Stimulated activated memory B cell treated with anti-CD40 and anti-IgM and Interleukin-4, amounts not matched to agents 10 μg/mL and 1 μg/mL and 100 μg/mL, for 72 hours (primary cell): ENCODE measurements at regions not wholly inside any gene's neighbourhood (a gene's known extent, or its start where the extent isn't known, plus 50 kb on each side); places are given as distances from the start of the nearest gene placed in this dataset.
"Not testable (repeated sequence)": the region's sequence is repeated elsewhere in the genome, so short reads cannot be mapped to it uniquely, and the experiment has no call there.

Source experiments
- ATAC-seq: fragments of 150-1000 bp; cut with Tn5 transposase; 2 replicates; pipeline ENCODE4 v1.10.0; 2021
- H3K27ac Mint-ChIP-seq: one replicate; pipeline ENCODE4 v1.8.0; 2022; ENCODE audit warnings: mild to moderate bottlenecking, mixed read lengths
- H3K27me3 Mint-ChIP-seq: one replicate; pipeline ENCODE4 v1.8.0; 2022; ENCODE audit warnings: mixed read lengths
- H3K36me3 Mint-ChIP-seq: one replicate; pipeline ENCODE4 v1.8.0; 2022; ENCODE audit warnings: mixed read lengths
- H3K4me1 Mint-ChIP-seq: one replicate; pipeline ENCODE4 v1.8.0; 2022; ENCODE audit warnings: mixed read lengths
- H3K4me3 Mint-ChIP-seq: one replicate; pipeline ENCODE4 v1.8.0; 2022; ENCODE audit warnings: mild to moderate bottlenecking, moderate library complexity, mixed read lengths
- H3K9me3 Mint-ChIP-seq: one replicate; pipeline ENCODE4 v1.8.0; 2022; ENCODE audit warnings: mixed read lengths

DNA sequence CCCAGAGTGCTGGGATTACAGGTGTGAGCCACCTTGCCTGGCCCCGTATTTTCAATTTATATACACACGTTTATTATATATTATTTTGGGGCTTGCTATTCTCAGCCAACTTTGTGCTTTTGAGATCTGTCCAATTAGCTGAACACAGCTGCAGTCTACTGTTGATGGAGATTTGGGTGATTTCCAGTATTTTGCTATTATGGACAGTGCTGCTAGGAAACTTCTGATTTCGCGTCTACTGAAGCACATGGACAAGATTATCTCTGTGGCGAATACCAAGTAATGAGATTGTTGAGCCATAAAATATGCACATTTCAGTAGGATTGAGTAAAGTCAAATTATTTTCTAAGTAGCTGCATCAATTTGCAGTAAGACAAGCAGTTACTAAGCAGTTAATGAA is 1731.2 kb upstream of the CDH6 start:
- Mint-ChIP-seq H3K4me3 (no peak overlapping the region), H3K4me1 (no peaks in the 10 kb centered on the region), H3K27ac (no peak overlapping the region), H3K27me3 (no peaks in the 10 kb centered on the region), H3K36me3 (no peaks in the 10 kb centered on the region), H3K9me3 (no peaks in the 10 kb centered on the region)
- no peak for ATAC-seq

DNA sequence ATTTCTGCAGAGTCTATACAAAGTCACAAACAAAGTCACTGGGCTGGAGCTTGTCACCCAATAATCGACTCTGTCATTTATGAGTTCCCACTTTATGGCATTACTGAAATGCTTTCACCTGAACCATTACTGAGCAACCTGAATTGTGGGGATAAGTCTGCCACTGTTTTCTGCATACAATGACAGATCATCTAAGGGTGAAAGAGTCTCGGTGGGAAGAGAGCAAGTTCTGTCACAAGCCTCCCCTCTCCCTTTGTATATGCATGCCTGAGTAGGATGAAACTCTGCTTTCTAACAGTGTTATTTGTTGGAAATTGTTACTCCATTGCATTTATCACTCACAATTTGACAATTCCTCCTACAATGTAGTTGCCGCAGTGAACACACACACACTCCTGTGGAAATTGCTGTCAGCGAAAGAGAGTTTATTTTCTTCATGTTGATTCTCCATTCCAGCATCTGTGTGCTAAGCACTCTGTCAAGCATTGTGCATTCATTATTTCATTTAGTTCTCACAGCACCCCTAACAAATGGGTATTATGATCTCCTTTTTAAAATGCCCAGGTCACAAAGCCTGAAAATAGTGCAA is 1732.4 kb upstream of the CDH6 start:
- H3K4me3 Mint-ChIP-seq = no peak overlapping the region

DNA sequence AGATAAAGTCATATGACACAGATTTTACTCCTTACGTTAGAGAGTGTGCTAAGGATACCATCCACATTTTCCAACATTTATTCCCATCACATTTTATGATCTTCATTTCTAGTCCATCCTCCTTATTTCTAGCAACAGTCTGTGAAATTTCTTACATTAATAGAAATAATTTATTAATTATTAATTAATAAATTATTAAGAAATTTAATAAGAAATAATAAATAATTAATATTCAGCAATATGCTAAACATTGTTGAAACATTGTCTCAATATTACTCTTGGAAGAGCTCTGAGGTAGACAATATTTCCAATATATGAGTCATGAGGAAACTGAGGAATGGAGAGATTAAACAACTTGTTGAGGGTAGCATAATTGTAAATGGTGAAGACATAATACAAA is 1742.5 kb upstream of the CDH6 start:
- H3K27me3 Mint-ChIP-seq, H3K4me3 Mint-ChIP-seq, H3K4me1 Mint-ChIP-seq, H3K27ac Mint-ChIP-seq, H3K36me3 Mint-ChIP-seq, ATAC-seq, H3K9me3 Mint-ChIP-seq: not testable (repeated sequence)

More for the DNA sequence above, 1732.4 kb upstream of the CDH6 start:
- H3K4me1 Mint-ChIP-seq = no peaks in the 10 kb centered on the region
- H3K9me3 Mint-ChIP-seq = no peaks in the 10 kb centered on the region
- H3K36me3 Mint-ChIP-seq = no peaks in the 10 kb centered on the region
- no peak for ATAC-seq
- H3K27me3 Mint-ChIP-seq = no peaks in the 10 kb centered on the region
- no peak overlapping the region for H3K27ac Mint-ChIP-seq

DNA sequence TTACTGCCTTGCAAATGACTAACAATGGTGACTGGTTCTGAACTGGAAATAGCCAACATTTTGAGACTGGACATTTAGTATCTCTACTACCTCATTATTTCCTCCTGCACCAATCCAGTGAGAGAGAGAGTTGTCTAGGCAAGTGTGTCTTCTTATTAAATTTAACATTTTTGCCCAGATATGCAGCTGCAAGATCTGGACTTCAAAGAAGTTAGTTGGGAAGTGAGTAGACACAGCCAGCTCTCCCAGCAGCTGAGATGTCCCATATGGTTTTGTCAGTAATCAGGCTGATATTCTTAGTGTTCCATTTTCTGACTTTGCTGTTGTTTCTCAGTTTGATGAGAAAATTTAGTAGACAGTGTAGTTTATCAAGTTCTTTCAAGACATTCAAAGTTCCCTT is 1778.8 kb upstream of the CDH6 start:
- no peak overlapping the region for H3K4me3 Mint-ChIP-seq
- no peaks in the 10 kb centered on the region for H3K4me1 Mint-ChIP-seq
- H3K27ac Mint-ChIP-seq = no peak overlapping the region
- H3K36me3 Mint-ChIP-seq = no peaks in the 10 kb centered on the region
- H3K9me3 Mint-ChIP-seq = no peaks in the 10 kb centered on the region
- ATAC-seq = no peak
- no peaks in the 10 kb centered on the region for H3K27me3 Mint-ChIP-seq

DNA sequence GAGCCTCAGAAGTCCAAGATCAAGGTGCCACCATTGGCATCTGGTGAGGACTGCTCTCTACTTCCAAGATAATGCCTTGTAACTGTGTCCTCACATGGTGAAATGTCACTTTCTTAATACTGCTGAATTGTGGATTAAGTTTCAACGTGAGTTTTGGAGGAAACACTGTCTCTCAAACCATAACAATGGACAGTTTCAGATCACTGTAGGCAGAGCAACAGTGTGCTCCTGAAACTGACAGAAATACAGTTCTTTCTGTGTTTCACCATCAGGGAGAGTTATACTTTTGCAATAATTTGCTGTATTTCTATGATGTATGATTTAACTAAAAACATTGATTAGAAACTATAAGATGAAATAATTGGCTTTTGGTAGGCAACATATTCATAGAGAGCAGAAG is 1780.5 kb upstream of the CDH6 start:
- ATAC-seq = no peak
- Mint-ChIP-seq H3K4me3 (no peak overlapping the region), H3K4me1 (no peaks in the 10 kb centered on the region), H3K36me3 (no peaks in the 10 kb centered on the region), H3K27me3 (no peaks in the 10 kb centered on the region), H3K27ac (no peak overlapping the region), H3K9me3 (no peaks in the 10 kb centered on the region)

DNA sequence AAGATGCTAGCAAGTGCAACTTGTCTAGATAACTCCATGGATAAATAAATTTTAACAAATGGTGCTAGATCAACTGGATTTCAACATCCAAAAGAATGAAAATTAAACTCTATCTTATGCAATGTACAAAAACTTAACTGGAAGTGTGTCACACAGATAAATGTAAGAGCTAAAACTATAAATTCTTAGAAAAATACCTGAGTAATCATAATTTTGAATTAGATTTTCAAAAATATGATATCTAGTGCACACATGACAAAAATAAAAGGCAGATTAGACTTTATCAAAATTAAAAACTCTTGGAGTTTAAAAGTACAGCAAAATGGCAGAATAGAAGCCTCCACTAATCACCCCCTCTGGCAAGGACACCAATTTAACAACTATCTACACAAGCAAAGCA is 1791.2 kb upstream of the CDH6 start:
- H3K27ac Mint-ChIP-seq = no peak overlapping the region
- H3K4me1 Mint-ChIP-seq = no peaks in the 10 kb centered on the region
- ATAC-seq = no peak
- H3K27me3 Mint-ChIP-seq = no peaks in the 10 kb centered on the region
- peaks cover 25% of the 10 kb centered on the region for H3K9me3 Mint-ChIP-seq
- H3K4me3 Mint-ChIP-seq = no peak overlapping the region
- H3K36me3 Mint-ChIP-seq = no peaks in the 10 kb centered on the region

DNA sequence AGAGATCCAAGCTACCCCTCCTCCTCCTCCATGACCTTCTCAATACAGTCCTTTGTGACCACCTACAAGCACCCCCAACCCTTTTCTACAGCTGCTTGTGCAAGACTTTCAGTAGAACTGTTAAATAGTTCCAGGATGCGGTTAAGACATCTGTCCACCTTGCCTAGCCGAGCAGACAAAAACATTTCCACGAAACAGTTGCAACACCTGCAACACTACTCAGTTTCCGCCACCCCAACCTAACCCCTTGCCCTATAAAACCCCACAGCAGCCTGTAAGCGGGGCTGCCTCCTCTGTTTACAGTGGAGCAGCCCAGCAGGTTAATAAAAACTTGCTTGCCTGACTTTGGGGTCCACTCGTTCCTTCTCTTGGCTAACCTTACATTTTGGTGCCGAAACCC is 1803.5 kb upstream of the CDH6 start:
- H3K27ac Mint-ChIP-seq = no peak overlapping the region
- no peak for ATAC-seq
- peaks cover 9% of the 10 kb centered on the region for H3K9me3 Mint-ChIP-seq
- no peaks in the 10 kb centered on the region for H3K4me1 Mint-ChIP-seq
- H3K36me3 Mint-ChIP-seq = no peaks in the 10 kb centered on the region
- no peaks in the 10 kb centered on the region for H3K27me3 Mint-ChIP-seq
- no peak overlapping the region for H3K4me3 Mint-ChIP-seq

DNA sequence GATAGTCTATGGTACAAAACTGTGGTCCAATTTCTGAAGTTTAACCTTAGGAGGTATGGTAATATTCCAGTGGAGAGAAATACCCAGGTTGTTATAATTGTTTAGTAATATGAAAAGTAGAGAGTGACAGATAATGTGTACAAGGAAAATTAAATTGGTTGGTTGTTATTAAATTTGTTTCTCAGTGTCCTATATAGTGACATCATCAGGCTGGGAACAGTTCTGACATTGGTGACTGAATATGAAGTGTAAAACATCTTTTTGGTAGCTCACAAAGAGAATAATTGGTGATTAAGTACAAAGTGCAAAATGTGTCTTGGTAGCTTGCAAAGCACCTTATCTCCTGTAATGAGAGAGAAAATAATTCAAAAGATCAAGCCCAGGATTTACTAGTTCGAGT is 1806.1 kb upstream of the CDH6 start:
- peaks cover 12% of the 10 kb centered on the region for H3K9me3 Mint-ChIP-seq
- H3K36me3 Mint-ChIP-seq = no peaks in the 10 kb centered on the region
- H3K27me3 Mint-ChIP-seq = no peaks in the 10 kb centered on the region
- no peak overlapping the region for H3K27ac Mint-ChIP-seq
- H3K4me3 Mint-ChIP-seq = no peak overlapping the region
- no peak for ATAC-seq
- H3K4me1 Mint-ChIP-seq = no peaks in the 10 kb centered on the region

DNA sequence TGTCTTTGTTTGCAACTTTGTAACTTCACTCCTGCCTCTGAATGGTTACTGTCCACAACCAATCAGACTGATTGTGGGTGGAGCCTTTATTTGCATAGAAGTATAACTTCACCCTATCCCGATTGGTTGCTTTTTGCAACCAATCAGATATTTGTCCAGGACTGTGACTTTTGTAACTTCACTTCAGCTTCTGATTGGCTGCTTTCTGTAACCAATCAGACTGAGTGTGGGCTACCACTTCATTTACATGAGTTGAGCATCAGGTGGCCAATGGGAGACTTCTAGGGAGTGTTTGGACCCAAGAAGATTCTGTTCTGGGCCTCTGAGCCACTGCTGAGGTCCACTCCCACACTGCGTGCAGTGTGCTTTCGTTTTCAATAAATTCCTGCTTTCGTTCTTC is 1810.7 kb upstream of the CDH6 start:
- no peak for ATAC-seq
- H3K27me3 Mint-ChIP-seq = no peaks in the 10 kb centered on the region
- no peak overlapping the region for H3K27ac Mint-ChIP-seq
- H3K9me3 Mint-ChIP-seq = peaks cover 6% of the 10 kb centered on the region
- no peaks in the 10 kb centered on the region for H3K36me3 Mint-ChIP-seq
- H3K4me3 Mint-ChIP-seq = no peak overlapping the region
- no peaks in the 10 kb centered on the region for H3K4me1 Mint-ChIP-seq

DNA sequence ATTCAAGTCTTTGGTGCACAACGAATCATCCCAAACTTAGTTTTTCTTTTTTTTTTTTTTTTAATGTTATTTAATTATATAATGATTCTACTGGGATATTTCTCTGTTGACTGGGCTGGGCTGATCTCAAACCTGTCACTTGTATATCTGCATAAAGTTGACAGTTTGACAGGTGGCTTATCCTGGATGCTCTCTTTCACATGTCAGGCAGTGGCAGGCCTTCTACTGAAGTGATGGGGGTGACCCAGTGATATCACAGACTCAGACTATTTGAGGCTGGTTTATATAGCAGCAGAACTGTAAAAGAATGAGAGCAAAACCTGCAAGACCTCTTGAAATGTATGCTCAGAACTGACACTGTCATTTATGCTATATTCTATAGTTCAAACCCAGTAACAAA is 1813.5 kb upstream of the CDH6 start:
- no peaks in the 10 kb centered on the region for H3K27me3 Mint-ChIP-seq
- H3K27ac Mint-ChIP-seq = no peak overlapping the region
- no peak for ATAC-seq
- H3K36me3 Mint-ChIP-seq = no peaks in the 10 kb centered on the region
- H3K4me1 Mint-ChIP-seq = no peaks in the 10 kb centered on the region
- no peak overlapping the region for H3K4me3 Mint-ChIP-seq
- H3K9me3 Mint-ChIP-seq = peaks cover 3% of the 10 kb centered on the region

DNA sequence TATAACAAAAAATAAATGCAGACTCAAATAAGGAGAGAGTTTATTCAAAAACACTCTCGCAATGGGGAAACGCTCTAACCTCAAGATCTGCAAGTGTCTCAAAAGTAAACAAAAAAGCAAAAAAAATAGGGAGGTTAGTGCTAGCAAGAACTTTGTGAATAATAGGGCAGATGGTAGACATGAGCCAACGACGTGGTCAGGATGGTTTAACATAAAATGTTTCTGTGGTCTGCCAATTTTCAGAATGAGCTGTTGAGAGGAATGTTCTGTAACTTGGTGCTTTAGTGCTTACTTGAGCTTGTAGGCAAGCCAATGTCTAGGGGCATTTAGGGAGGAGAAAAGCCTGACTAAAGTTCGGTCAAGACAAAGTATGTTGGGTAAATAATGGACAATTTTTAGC is 1813.9 kb upstream of the CDH6 start:
- Mint-ChIP-seq H3K4me1 (no peaks in the 10 kb centered on the region), H3K4me3 (no peak overlapping the region), H3K36me3 (no peaks in the 10 kb centered on the region), H3K27ac (no peak overlapping the region), H3K9me3 (peaks cover 3% of the 10 kb centered on the region), H3K27me3 (no peaks in the 10 kb centered on the region)
- no peak for ATAC-seq

DNA sequence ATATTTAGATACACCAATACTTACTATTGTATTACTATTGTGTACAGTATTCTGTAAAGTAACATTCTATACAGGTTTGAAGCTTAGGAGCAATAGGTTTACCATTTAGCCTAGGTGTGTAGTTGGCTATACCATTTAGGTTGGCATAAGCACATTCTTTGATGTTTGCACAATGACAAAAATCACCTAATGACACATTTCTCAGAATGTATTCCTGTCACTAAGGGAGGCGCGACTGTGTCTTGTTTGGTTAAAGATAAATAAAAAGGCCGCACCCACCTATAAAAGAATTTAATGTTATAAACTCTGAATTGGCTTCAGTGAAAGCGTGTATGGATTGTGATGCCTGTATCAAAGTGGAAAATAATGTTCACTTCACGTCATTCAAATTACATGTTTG is 1815.4 kb upstream of the CDH6 start:
- no peaks in the 10 kb centered on the region for H3K9me3 Mint-ChIP-seq
- no peak overlapping the region for H3K27ac Mint-ChIP-seq
- H3K4me1 Mint-ChIP-seq = no peaks in the 10 kb centered on the region
- no peaks in the 10 kb centered on the region for H3K36me3 Mint-ChIP-seq
- no peak for ATAC-seq
- no peak overlapping the region for H3K4me3 Mint-ChIP-seq
- H3K27me3 Mint-ChIP-seq = no peaks in the 10 kb centered on the region

DNA sequence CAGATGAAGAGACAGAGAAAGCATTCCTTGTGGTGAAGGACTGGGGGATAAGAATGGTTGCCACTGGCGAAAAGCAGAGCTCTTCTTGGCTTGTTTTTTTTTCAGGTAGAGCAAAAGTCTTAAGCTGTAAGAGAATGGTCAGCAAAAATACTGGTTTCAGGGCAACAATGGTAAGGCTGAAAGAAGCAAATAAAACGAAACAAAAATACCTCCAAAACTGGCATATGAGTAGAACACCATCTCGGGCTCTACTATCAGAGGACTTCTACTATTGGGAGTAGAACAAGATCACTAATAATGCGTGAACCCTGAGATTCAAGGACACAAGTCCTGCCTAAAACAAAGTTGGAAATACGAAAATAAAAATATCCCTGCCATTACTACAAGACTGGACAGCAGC is 1823.2 kb upstream of the CDH6 start:
- H3K36me3 Mint-ChIP-seq = no peaks in the 10 kb centered on the region
- no peaks in the 10 kb centered on the region for H3K4me1 Mint-ChIP-seq
- H3K9me3 Mint-ChIP-seq = peaks cover 9% of the 10 kb centered on the region
- no peak overlapping the region for H3K27ac Mint-ChIP-seq
- ATAC-seq = no peak
- no peaks in the 10 kb centered on the region for H3K27me3 Mint-ChIP-seq
- H3K4me3 Mint-ChIP-seq = no peak overlapping the region

DNA sequence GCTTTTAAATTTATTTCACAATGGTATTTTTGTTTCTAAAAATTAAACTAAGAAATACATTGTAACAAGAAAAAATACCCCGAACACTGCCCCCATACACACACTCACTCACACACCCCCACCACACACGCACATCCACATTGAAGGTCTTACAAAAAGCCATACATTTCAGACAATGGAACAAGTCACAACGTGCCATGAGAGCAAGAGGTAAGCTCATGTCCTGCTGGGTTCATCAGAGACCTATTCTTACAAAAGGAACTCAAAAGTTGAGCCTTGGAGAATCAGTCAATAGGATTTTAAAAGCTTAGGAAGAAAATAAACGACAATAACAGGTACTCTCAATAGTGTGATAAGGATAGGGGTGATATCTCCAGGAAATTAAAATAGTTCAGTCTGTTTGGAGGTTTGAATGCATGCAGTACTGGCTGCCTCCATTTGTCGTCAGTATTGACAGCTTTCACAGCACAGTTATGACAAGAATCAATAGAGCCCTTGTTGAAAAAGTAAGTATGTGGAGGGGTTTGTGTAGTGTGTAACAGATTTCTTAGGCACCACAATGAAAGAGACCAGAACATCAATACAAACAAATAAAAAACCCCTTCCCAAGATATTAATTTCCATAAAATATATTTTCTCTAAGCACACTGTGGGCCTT is 1826.2 kb upstream of the CDH6 start:
- H3K4me3 Mint-ChIP-seq = no peak overlapping the region
- H3K36me3 Mint-ChIP-seq = no peaks in the 10 kb centered on the region
- peaks cover 11% of the 10 kb centered on the region for H3K9me3 Mint-ChIP-seq

DNA sequence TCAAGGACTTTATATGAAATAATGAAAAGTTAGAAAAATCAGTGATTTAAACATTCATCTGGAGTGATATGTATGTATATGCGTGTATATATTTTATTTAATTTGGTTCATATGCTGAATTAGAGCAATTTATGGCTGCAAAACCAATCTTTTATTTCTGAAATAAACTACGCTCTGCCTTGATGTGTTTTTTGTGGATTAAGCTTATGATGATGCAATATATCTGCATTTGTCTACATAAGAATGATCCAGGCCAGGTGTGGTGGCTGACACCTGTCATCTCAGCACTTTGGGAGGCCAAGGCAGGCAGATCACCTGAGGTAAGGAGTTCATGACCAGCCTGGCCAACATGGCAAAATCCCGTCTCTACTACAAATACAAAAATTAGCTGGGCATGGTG is 1842.3 kb upstream of the CDH6 start:
- H3K36me3 Mint-ChIP-seq = no peaks in the 10 kb centered on the region
- H3K4me3 Mint-ChIP-seq = no peak overlapping the region
- H3K27me3 Mint-ChIP-seq = no peaks in the 10 kb centered on the region
- ATAC-seq = no peak
- H3K4me1 Mint-ChIP-seq = no peaks in the 10 kb centered on the region
- H3K27ac Mint-ChIP-seq = no peak overlapping the region
- peaks cover 7% of the 10 kb centered on the region for H3K9me3 Mint-ChIP-seq

More for the DNA sequence above, 1826.2 kb upstream of the CDH6 start:
- H3K27me3 Mint-ChIP-seq = no peaks in the 10 kb centered on the region
- no peak for ATAC-seq
- H3K4me1 Mint-ChIP-seq = no peaks in the 10 kb centered on the region
- H3K27ac Mint-ChIP-seq = no peak overlapping the region

DNA sequence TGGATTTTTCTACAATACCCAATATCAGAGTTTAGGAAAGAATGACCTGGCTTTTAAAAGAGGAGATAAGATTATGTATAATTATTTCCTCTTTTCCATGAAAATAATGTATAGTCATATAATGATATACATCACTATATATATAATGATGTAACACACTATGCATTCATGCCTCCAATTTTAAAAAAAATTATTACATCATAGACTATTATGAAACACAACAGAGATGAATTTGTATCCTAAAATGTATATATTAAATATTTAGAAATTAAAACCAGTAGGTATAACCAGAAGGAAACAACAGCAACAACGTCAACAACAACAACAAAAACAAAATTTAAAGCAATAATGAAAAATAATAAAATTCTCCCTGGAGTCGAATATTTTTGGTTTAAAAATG is 1856.5 kb upstream of the CDH6 start:
- Mint-ChIP-seq H3K27me3 (no peaks in the 10 kb centered on the region), H3K9me3 (peaks cover 7% of the 10 kb centered on the region), H3K4me1 (no peaks in the 10 kb centered on the region), H3K36me3 (no peaks in the 10 kb centered on the region), H3K27ac (no peak overlapping the region), H3K4me3 (no peak overlapping the region)
- no peak for ATAC-seq

DNA sequence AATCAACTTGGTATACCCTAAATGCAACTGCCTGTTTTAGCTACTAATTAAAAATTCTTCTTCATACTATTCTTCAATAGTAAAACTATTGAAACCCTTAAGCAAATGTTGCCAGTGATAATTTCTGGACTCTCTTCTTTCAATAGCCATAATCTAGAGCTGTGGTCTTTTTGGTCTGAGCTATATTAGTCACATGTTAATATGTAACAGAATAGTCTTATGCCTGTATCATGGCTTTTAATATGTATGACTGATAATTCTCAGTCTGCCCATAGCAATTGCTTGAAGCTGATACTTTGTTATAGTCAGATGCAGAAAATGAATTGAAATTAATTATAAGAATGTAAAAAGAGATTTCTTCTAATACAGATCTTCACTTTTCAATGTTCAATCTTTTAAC is 1871.9 kb upstream of the CDH6 start:
- Mint-ChIP-seq H3K27ac (no peak overlapping the region), H3K36me3 (no peaks in the 10 kb centered on the region), H3K9me3 (no peaks in the 10 kb centered on the region), H3K4me3 (no peak overlapping the region), H3K4me1 (no peaks in the 10 kb centered on the region), H3K27me3 (no peaks in the 10 kb centered on the region)
- no peak for ATAC-seq
